Activated gamma-delta T cell treated with anti-CD3 and anti-CD28 coated beads, Interleukin-2, amount 50 U/mL, for 16 hours (primary cell): ENCODE measurements at regions not wholly inside any gene's neighbourhood (a gene's known extent, or its start where the extent isn't known, plus 50 kb on each side); places are given as distances from the start of the nearest gene placed in this dataset.
"Not testable (repeated sequence)": the region's sequence is repeated elsewhere in the genome, so short reads cannot be mapped to it uniquely, and the experiment has no call there.

Experiments used
- DNase-seq: peaks from one replicate; pipeline ENCODE4 v3.0.0-alpha.2; 2020; ENCODE audit warnings: low read depth

DNA sequence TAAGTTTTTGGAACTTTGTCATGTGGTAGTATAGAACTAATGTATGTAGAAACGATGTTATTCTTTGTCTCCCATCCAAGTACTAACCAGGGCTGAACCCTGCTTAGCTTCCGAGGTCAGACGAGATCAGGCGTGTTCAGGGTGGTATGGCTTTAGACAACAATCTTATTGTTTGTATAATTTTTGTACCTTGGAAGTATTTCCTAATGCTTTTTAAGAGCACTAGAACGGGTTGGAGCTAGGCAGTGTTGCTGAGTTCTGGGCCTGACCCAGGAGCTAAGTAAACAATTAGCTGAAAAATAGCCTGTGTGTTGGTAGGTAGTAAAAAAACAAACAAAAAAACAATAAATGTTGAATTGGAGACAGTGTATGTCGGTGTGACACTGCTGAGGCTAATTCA is 244.3 kb downstream of the EMP1 start:
- no peak for DNase-seq

DNA sequence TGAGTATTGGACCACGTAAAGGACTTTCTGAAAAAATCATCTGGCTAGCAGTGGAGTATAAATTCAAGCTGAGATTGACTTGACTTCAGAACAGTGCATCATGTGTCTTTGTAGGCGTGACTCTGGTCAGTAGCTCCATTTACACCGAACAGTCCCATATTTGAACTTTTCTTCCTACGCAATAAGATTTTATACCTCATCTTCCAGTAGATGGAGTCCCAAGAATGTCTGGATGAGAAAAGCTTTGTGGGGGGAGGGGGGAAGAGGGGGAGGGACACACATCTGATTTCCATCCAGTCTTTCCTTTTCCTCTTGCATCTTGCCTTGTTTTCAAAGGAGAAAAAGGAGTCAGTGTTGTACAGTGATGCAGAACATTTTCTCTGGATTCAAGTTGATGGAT is 241.0 kb downstream of the EMP1 start:
- DNase-seq, result no peak

DNA sequence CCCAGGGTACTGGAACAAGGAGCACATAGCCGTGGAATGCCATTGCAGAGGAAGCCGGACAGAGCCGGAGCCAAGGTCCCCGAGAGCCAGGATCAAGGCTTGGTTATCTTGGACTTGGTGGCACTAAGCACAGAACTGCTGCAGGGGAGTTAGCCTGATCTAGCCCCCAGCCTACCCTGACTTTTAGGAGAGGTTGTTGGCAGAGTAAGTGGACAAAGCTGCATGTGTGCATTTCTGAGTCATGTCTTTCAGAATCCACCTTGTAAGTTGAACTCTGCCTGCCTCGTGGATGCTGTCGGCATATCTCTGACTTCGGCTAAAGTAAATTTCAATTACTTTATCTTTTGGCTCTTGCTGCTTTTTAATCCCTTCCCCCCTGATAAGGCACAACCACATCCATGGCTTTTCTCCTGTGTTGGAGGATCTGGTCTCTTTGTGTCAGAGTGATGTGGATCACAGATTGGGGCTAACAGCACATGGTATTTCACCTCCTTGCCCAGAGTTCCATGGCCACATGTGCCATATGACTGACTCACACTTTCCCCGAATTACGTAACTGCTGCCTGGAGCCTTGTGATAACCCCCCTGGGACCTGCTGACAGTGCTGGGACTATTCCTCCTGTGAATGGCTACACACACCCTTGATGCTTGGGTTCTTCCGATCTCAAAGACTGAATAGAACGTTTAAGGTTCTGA is 240.3 kb downstream of the EMP1 start:
- DNase-seq, result no peak

DNA sequence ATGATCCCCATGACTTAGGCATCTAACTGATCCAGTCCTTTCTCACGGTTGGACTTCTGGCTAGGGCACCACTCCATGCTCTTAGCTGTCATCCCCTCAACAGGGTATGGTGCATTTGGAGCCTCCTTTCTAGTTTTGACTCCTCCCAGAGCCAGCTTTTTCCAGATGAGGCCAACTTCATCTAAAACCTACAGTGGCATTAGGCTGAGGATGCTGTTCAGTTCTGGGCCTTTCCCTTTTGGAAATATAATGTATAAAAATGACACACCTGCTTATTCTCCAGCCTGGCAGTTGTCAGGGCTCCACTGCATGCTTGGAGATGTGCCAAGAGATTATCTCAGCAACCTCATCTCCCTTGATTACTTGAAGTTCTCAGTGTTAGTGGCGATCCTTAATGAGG is 239.7 kb downstream of the EMP1 start:
- no peak for DNase-seq

DNA sequence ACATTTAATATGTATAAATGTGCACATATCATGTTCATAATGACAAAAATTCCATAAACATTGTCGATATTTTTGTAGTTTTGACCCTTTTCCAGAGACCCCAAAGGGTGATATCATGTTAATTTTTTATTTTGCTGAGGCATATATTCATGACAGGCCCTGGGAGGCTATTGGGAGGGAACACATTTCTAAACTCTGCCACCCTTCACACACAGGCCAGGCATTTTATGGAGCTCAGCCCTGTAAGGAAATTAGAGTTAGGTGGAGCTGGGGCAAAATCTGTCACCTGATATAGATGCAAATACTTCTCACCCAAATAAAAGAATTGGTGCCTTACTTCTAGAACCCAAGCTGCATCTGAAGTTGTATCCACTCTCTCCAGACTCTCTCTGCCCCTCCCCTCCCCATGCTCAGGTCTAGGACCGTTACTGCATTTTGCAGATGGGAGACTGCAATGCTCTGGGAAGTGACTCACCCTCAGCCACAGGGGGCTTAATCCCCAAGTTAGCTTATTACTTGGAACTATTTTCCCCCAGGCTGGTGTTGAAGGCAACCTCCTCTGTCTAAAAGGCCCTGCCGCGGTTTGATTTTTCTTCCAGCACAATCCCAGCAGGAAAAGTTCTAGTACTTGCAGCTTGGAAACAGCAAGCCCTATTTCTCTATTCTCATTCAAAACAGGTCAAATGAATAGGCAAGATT is 238.9 kb downstream of the EMP1 start:
- no peak for DNase-seq

DNA sequence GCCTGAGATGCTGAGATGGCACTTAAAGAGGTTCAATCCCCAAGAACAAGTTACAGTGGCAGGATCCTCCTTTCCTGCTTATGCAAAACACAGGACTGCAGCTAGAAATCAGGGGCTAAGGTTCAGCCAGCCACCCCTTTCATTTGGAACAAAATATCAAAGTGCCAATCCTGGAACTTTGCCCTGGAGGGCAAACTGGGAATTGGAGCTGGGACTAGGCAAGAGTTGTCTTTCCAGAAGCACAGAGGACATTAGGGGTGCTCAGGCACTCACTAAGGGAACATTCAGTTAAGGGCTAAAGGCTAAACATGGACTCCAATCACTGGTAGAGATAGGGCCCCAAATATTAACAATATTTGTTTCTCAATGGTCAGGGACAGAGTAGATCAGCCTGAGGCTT is 237.2 kb downstream of the EMP1 start:
- no peak for DNase-seq

DNA sequence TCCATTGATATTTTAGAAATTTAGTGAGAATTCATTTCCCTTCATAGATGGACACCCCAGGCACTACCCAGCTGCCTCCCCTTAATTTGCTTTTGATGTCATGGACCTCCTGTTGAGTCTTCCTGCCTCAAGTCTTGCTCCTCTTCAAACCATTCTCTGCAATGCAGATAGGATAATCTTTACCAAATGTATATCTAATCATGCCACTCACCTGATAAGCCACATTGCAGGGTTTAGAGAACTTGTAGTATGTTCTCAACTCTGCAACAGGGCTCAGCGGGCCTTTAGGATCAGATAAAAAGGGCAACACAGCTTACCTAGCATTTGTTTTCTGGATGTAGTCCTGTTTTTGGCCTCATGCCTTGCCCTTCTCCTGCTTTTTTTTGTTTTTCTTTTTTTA is 234.5 kb downstream of the EMP1 start:
- DNase-seq, result no peak

DNA sequence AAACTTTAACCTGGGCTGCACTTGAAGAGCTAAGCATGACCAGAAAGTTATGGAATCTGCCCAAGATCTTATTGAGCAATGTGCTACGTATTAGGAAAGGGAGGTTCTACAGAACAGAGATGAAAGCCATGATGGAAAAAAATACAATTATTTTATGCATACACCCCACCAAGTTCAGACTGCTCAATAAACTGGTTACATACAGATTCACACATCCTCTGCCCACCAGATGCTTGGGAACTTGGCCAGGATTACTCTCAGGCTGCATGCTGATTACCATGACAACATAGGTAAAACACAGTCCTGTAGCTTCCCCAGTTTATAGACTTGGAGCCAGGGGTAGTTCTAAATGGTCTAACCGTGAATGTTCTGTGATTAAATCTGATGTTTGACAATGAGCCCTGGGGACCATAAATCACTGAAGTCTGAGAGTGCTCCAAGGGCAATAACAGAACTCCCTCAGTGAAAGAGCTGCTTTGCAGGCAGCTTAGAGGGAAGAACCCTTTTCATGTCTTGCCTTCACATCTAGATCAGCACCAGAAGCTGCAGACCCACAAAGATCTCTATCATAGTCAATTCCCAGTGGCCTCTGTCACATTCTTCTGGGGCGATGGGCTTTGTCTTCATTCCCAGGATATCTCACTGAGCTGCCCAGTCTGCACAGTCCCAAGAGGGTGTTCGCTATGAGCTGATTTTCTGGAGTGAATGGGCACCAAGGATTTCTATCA is 232.2 kb downstream of the EMP1 start:
- DNase-seq, result no peak

DNA sequence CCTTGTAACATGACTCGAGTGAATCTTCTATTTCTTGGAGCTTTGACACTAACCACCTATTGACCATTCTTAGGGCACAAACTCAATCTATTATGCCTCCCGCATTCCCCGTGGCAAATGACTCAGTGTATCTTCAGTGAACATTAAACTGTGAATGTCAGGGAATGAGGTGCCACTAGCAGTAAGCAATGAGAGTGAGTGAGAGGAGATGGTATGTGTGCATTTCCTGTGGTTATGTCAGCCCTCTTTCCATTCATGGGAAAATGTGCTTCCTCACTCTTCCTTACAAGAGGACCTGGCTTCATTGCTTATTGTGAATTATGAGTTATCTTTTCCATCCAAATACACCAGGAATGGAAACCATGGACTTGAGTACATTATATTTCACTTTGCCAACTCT is 229.2 kb downstream of the EMP1 start:
- no peak for DNase-seq

DNA sequence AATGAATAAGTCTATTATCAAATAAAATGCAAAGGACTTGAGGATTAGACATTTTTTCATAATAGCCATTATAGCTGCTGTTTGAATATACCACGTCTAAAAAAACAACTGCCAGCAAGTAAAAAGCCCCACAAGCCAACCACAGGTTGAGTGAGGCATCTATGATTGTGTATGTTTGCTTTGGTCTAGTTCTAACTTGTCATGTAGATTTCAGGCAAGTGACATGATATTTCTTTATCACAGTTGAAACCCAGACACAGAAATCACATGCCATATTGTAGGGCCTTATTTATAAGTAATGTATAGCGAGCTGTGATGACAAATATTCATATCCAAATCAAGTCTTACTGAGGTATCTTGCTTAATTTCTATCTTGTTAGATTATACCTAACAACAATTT is 225.8 kb downstream of the EMP1 start:
- no peak for DNase-seq

DNA sequence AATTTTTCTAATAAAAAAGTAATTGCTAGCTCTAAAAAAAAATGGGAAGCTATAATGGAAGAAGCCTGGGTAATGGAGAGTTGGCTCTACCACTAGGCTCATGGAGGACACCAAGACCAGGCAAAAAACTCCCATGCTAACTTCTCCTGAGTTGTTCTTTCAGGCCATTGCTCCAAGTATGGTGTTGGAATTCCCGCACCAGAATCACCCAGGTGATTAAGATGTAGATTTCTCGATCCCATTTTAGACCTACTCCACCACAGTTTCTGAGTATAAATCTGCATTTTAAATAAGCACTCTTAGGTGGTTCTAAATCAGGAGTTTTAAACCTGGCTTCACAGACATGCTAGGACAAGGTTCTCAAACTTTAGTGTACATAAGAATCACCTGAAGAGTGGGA is 221.0 kb downstream of the EMP1 start:
- DNase-seq, result no peak

DNA sequence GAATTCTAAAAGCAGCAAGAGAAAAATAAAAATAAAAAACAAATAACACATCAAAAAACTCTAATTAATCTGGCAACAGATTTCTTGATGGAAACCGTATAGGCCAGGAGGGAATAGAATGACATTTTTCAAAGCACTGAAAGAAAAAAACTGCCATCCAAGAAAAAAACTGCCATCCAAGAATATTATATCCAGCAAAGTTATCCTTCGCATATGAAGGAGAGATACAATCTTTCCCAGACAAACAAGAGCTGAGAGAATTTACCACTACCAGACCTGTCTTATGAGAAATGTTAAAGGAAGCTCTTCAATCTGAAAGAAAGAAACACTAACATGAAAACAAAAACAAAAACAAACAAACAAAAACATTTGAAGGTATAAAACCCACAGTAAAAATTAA is 214.8 kb downstream of the EMP1 start:
- no peak for DNase-seq

DNA sequence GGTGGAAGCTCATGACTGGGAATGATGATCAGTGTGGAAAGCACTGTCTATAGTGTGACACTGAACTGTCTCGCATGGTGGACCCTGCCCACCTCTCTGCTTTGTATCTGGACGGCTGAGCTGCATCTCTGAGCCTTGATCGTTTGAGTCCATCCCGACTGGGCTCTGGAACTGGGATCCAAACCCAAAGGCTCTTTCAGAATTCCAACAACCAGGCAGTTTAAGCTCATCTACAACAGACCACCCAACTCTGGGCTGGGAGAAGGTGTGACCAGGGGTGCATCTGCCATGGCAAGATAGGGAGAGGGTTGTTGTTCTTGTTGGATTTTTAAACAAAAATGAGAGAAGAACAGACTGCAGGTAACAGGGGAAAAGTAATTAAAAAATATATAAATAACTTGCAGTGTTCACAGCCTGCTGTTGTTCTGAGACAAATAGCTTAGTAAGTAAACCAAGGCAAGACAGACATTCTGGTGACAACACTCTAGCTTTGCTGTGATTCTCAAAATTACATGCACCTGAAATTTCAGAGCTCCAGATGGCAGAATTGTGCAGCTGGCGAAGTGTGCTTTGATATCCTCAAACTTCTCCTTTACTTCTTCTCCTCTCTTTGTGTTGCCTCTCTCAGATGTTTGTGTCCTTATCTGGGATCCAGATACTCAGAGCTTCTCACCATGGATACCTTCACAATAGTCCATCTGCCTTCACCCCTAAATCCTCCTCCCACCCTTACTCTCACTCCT is 209.6 kb downstream of the EMP1 start:
- no peak for DNase-seq

DNA sequence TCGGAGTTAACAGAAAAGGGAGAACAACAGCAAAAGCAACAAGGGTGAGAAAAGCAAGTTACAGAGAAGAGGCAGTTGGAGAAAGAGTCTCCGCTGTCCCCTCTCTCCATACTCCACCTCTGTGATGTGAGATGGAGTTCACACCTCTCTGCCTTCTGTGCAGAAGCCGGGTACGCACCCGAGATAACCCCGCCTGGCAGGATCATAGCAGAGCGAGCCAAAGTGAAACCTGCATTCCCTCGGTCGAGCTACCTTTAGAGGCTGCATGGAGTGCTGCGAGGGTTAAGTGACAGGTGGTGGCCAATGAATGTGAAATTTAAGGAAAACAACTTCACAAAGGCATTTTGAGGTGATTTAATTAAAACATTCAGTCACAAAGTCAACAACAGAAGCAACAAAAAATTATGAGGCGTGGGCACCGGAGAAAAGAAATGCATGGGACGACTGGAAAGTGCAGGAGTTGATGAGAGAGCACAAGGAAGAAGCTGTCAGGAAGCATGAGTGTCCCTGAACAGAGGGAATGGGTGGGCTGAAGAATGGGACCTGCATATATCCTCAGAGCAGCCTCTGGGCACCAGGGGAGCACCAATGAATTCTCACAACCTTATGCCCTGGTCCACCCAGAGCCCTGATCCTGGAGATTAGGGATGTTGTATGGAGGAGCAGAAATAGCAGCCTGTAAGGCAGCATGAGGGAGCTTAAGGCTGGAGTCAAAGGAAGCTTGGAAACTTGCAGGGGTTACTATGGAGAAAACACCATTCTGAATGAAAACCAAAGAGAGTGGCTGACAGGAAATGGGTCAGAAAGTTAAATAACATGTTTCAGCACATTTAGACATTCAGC is 208.3 kb downstream of the EMP1 start:
- no peak for DNase-seq

DNA sequence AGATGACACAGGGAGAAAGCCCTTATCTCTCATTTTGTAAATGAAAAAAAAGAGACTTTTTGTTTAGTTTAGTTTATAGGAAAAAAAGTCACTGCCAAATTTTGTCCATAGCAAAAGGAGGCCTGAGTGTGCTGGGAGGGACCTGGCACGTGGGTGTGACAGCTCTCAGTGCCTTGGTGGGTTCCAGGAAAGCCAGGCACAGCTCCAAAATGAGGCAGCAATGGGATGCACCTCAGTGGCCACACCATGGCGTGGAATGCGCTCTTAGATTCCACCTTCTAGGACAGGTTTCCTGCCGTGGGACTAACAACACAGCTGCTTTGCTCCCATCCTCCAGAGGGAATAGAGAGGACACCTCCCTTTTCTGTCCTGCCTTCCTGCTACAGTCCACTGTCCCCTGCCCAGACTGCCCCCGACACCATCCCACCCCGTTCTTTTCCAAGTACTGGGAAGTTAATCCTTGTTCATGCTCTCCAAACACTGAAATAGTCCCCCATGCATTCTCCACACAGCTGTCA is 207.6 kb downstream of the EMP1 start:
- DNase-seq, result no peak

DNA sequence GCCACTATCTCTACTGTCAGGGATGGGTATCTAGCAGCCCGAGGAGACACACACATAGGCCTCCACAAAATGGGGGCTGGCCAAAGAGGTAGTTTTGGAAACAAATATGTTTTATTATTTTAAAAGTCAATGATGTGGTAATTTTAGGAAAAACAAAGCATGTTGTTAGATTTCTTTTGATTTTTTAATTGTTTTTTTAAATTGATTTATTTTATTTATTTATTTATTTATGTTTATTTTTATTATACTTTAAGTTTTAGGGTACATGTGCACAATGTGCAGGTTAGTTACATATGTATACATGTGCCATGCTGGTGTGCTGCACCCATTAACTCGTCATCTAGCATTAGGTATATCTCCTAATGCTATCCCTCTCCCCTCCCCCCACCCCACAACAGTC is 194.8 kb downstream of the EMP1 start:
- DNase-seq, result not testable (repeated sequence)

DNA sequence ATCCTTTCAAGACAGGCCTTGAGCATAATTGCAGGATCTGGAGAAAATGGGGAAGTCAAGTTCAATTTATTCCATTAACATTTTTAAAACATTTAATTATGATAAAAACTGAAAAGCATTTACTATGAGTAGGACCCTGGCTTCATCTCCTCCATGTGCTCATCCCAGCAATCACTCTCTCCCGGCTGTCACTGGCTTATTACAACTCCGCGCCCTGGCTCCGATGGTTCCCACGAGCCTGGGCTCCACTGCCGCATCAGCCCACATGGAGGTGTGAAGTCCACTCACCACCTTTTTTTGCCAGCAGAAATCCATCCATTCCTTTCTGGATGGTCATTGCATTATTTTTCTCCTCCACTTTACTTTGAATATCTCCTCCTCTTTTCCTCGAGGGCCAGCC is 194.4 kb downstream of the EMP1 start:
- no peak for DNase-seq

DNA sequence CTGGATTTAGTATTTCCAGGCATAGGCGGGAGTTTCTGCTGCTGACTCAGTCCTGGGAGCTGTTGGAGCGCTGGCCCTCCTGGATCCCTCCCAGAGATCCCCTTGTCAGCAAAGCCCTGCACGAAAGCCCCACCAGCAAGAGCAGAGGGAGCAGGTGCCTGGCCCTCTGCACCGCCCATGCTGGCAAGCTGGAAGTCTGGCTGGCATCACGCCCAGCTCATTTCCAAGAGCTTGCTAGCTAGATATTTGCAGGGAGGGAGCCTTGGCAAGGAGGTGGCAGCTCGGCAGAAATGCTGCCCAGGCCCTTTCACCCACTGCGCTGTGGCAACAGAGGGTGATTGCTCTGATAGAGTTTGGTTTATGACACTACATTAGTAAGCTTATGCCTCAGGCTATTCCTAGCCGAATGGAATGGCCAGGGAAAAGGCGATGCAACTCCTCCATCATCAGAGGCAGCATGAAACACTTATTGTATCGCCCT is 193.9 kb downstream of the EMP1 start:
- no peak for DNase-seq

DNA sequence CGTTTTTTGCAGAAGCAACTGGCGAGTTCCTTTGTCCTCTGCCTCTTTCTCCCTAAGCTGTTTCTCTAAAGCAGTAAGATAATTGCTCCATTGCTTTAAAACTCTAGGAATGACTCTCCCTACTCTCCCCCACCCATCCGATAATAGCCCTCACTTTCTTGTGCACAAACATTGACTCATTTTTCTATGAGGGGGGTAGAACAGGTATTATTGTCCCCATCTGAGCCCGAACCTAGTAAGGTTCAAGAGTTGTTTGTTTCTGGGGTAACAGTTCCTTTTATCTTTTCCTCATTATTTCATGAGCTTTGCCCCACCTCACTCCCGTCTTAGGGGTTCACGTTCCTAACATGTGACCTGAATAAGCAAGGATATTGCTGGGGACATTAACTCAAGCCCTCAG is 190.6 kb downstream of the EMP1 start:
- DNase-seq, result no peak

DNA sequence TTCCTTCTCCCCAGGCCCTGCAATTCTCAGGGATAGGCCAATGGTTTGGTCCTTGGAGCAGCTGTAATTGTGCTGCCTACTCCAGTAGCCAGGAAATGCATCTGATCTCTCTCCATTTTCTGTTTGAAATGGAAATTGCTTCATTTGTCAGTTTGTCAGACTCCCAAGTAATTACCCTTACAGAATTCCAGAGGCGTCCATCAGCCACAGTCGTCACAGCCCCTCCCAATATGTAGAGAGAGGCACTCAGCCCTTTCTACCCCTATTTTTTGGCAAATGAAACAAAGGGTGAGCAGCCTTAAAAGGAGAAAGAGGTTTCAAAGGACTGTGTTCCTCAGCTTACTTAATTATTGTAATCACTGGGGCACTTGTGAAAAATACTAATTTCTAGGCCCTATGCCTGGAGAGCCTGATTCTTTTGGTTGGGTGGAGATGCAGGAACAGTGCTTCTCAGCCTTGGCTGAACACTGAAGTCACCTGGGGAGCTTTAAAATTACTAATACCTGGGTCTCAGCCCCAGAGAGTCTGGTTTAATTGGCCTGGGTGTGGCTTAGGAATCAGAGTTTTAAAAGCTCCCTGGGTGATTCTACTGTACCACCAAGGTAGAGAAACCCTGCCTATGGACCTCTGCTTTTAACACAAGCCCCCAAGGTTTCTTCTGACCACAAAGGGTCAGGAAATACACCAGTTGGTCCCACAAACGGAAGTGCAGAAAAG is 190.0 kb downstream of the EMP1 start:
- no peak for DNase-seq

DNA sequence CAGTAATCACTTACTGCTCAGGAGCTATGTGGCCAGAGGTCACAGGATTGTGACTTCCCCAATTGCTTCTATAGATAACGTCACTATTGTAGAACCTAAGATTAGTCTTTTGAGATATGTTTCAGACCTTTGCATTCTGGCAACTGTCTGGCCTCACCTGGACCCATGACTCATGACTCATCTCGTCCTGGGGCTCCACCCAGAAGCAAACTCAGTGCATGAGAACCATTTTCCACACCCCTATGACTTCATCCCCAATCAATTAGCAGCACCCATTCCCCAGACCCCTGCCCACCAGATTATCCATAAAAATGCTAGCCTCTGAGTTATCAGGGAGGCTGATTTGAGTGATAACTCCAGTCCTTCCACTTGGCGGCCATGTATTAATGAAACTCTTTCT is 186.9 kb downstream of the EMP1 start:
- DNase-seq, result no peak
